Upper lobe of left lung (tissue), 4 donors: ENCODE measurements at regions not wholly inside any gene's neighbourhood (a gene's known extent, or its start where the extent isn't known, plus 50 kb on each side); places are given as distances from the start of the nearest gene placed in this dataset.
"Not testable (repeated sequence)": the region's sequence is repeated elsewhere in the genome, so short reads cannot be mapped to it uniquely, and the experiment has no call there.

ENCODE experiments used
- CTCF ChIP-seq, 6 experiments: fragments of 450-650 bp in 4 of 6; fragments of 200-600 bp in 2 of 6; sonication (generic) in 2 of 6; IDR thresholded peaks; one replicate each; pipeline ENCODE4 v1.5.1; 2016 to 2019; ENCODE audit warnings: antibody characterized with exemption in 6 of 6
- EP300 ChIP-seq, 4 donors: sonication (generic); formaldehyde crosslinking; IDR thresholded peaks; one replicate each; pipeline ENCODE4 v1.5.1; 2017; ENCODE audit warnings: antibody characterized with exemption in 4 of 4, control low read depth in 2 of 4
- POLR2A ChIP-seq, 4 donors: fragments of 450-650 bp; IDR thresholded peaks; one replicate each; pipeline ENCODE4 v1.5.1; 2016 to 2017; ENCODE audit warnings: antibody characterized with exemption in 4 of 4, mild to moderate bottlenecking in 2 of 4

GRCh38 chr21:5071180-5071579 is 5450.2 kb upstream of the TPTE start:
- TF ChIP-seq CTCF, POLR2A, EP300 (IDR thresholded peaks at IDR 0.05): not testable (repeated sequence)
